ENCODE measurements at regions not wholly inside any gene's neighbourhood (a gene's known extent, or its start where the extent isn't known, plus 50 kb on each side); places are given as distances from the start of the nearest gene placed in this dataset.

DNA sequence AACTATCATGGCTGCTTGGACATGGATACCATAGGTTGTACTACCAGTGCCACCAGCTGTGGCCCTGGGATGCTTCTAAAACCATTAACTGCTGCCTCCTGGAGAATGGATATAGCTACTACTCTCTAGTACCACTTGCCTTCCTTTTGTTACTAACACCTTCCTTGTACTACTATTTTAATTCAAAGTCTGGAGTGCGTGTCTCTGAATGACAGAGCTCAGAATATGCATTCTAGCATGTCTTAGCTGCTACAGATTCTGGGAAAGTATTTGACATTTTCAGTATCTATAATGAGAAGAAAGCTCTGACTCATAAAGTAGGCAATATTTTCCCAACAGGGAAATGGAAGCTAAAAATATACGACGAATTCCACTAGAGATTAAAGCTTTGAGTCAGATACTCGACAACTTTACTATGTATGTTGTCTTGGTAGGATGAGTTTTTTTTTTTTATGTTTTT, 112.3 kb downstream of the PFDN4 start:
- WGBS = 96% methylated on average over 4 of the region's 4 CpGs

DNA sequence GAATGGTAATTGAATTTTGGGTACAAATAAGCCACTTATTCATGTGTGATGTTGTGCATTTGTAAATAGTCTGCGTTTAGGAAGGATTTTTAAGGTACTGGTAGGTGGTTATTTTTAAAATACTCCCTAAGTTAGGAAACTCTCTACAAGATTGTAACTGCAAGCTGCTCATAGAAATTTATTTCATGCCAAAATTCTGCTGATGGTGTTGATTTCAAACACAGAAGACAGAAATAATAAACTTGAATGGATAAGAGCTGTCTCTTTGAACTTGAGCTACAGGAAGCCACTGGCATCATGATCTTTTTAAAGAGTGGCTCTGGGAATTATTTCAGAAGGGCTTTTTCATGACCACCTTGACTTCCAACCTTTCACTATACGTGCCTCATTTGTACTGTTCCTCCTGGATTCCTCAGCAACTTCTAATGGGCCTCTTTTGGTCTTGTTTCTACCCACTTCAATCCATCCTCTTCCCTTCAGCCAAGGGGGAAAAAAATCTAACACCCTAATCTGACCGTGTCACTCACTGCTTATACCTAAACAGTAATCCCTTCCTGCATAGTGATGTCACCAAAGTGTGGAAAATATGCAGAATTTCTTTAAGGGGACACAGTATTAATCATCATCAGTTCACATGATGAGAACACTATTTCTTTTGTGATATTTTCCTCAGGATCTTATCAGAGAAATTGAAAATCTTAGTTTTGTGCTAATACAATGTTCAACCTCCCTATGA, 113.6 kb downstream of the PFDN4 start:
- no peak for DNase-seq (ENCODE audit: low read depth in 6 of 9, low spot score in 9 of 9)
- H3K9me3 ChIP-seq (ENCODE audit: control insufficient read depth in 2 of 2, insufficient read depth in 1 of 2, low read length in 1 of 2) = no peaks in the 10 kb centered on the region
- no peaks in the 10 kb centered on the region for H3K36me3 ChIP-seq (ENCODE audit: control insufficient read depth in 2 of 2, insufficient read depth in 2 of 2, low read length in 1 of 2)
- 79% methylated on average over 3 of the region's 3 CpGs for WGBS
- no peaks in the 10 kb centered on the region for H3K27me3 ChIP-seq (ENCODE audit: control insufficient read depth in 2 of 2, insufficient read depth in 1 of 2, low read length in 1 of 2)
- no peaks in the 10 kb centered on the region for H3K4me1 ChIP-seq (ENCODE audit: control insufficient read depth in 2 of 2, insufficient read depth in 2 of 2, low read length in 2 of 2)
- H3K27ac ChIP-seq (ENCODE audit: low read depth in 1 of 2, low read length in 1 of 2) = no peak overlapping the region
- H3K4me3 ChIP-seq (ENCODE audit: low read length in 2 of 2) = no peak overlapping the region

More for the DNA sequence above, 112.3 kb downstream of the PFDN4 start:
- Histone ChIP-seq H3K27ac (ENCODE audit: low read depth in 1 of 2, low read length in 1 of 2) (no peak overlapping the region), H3K36me3 (ENCODE audit: control insufficient read depth in 2 of 2, insufficient read depth in 2 of 2, low read length in 1 of 2) (no peaks in the 10 kb centered on the region), H3K4me3 (ENCODE audit: low read length in 2 of 2) (no peak overlapping the region), H3K4me1 (ENCODE audit: control insufficient read depth in 2 of 2, insufficient read depth in 2 of 2, low read length in 2 of 2) (no peaks in the 10 kb centered on the region), H3K27me3 (ENCODE audit: control insufficient read depth in 2 of 2, insufficient read depth in 1 of 2, low read length in 1 of 2) (no peaks in the 10 kb centered on the region), H3K9me3 (ENCODE audit: control insufficient read depth in 2 of 2, insufficient read depth in 1 of 2, low read length in 1 of 2) (no peaks in the 10 kb centered on the region)
- DNase-seq (ENCODE audit: low read depth in 6 of 9, low spot score in 9 of 9) = no peak

DNA sequence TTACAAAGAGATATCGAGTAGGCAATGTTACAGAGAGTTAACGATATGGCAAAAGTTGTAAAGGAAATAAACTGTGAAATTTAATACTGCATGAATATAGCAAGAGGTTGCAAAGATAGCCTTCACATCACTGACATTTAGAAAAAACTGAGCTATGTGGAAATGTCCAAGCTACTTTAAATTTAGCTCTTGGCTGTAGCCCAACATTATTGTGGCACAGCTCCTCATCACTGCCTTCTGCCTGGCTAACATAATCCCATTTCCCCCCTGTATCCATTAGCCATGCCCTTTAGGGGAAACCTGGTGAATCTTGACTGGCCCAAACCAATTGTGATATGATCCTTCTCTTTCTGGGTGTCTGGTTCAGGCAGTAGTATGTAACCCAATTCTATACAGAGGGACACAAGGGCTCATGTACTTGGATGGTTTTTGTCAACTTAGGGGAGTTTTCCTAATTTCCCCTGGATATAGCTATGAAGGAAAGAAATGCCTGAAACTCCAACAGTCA, 115.4 kb downstream of the PFDN4 start:
- no peaks in the 10 kb centered on the region for H3K4me1 ChIP-seq (ENCODE audit: control insufficient read depth in 2 of 2, insufficient read depth in 2 of 2, low read length in 2 of 2)
- WGBS = 87% methylated on average over 2 of the region's 2 CpGs
- H3K27me3 ChIP-seq (ENCODE audit: control insufficient read depth in 2 of 2, insufficient read depth in 1 of 2, low read length in 1 of 2) = no peaks in the 10 kb centered on the region
- no peaks in the 10 kb centered on the region for H3K36me3 ChIP-seq (ENCODE audit: control insufficient read depth in 2 of 2, insufficient read depth in 2 of 2, low read length in 1 of 2)
- H3K27ac ChIP-seq (ENCODE audit: low read depth in 1 of 2, low read length in 1 of 2) = no peak overlapping the region
- DNase-seq (ENCODE audit: low read depth in 6 of 9, low spot score in 9 of 9) = no peak
- H3K4me3 ChIP-seq (ENCODE audit: low read length in 2 of 2) = no peak overlapping the region
- no peaks in the 10 kb centered on the region for H3K9me3 ChIP-seq (ENCODE audit: control insufficient read depth in 2 of 2, insufficient read depth in 1 of 2, low read length in 1 of 2)

DNA sequence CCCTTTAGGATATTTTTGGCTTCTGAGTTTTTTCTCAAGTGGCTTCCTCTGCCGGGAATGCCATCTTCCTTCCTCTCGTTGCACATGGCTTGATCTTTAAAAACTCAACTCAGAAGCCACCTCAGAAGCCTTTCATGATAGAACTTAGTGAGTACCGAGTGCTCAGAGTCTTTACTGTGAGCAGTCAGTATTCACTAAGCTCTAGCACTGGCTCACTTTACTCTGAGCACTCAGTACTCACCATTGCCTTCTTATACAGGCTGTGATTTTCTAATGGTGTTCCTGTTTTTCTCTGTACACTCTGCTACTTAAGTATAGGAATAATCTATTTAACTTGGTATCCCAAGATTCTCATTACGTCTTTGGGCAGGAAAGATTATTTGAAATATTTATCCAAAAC, 116.2 kb downstream of the PFDN4 start:
- Histone ChIP-seq H3K9me3 (ENCODE audit: control insufficient read depth in 2 of 2, insufficient read depth in 1 of 2, low read length in 1 of 2) (no peaks in the 10 kb centered on the region), H3K4me1 (ENCODE audit: control insufficient read depth in 2 of 2, insufficient read depth in 2 of 2, low read length in 2 of 2) (no peaks in the 10 kb centered on the region), H3K36me3 (ENCODE audit: control insufficient read depth in 2 of 2, insufficient read depth in 2 of 2, low read length in 1 of 2) (no peaks in the 10 kb centered on the region), H3K4me3 (ENCODE audit: low read length in 2 of 2) (no peak overlapping the region), H3K27me3 (ENCODE audit: control insufficient read depth in 2 of 2, insufficient read depth in 1 of 2, low read length in 1 of 2) (no peaks in the 10 kb centered on the region), H3K27ac (ENCODE audit: low read depth in 1 of 2, low read length in 1 of 2) (no peak overlapping the region)
- 79% methylated on average over 4 of the region's 4 CpGs for WGBS
- DNase-seq (ENCODE audit: low read depth in 6 of 9, low spot score in 9 of 9) = no peak

DNA sequence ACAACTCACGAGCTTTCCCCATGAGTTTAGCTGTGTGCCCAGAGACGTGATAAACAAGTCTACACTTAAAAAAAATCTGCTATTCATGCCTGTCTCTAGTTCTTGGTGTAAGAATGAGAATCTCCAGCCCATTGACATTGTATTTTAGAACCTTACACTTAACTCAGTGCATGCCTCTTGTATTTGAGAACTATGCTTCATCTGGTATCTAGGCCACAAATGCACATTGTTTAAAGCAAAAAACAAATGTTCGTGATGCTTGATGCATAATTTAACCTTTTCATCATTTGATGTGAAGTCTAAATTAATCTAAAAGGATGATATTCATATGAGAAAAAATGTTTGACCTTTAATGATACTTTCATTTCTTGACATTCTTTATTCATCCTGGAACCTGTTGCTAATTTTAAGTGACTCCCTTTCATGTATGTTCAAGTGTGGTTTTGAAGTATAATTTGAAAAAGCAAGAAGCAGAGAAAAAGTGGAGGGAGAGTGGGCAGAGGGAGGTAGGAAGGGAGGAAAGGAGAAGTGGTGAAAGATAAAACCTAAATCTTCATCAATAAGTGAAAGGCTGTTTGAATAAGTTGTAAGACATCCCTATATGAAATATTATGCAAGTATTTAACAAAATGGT, 116.9 kb downstream of the PFDN4 start:
- Histone ChIP-seq H3K4me1 (ENCODE audit: control insufficient read depth in 2 of 2, insufficient read depth in 2 of 2, low read length in 2 of 2) (no peaks in the 10 kb centered on the region), H3K36me3 (ENCODE audit: control insufficient read depth in 2 of 2, insufficient read depth in 2 of 2, low read length in 1 of 2) (no peaks in the 10 kb centered on the region), H3K27ac (ENCODE audit: low read depth in 1 of 2, low read length in 1 of 2) (no peak overlapping the region), H3K9me3 (ENCODE audit: control insufficient read depth in 2 of 2, insufficient read depth in 1 of 2, low read length in 1 of 2) (no peaks in the 10 kb centered on the region), H3K27me3 (ENCODE audit: control insufficient read depth in 2 of 2, insufficient read depth in 1 of 2, low read length in 1 of 2) (no peaks in the 10 kb centered on the region), H3K4me3 (ENCODE audit: low read length in 2 of 2) (no peak overlapping the region)
- WGBS = 86% methylated on average over 3 of the region's 3 CpGs
- DNase-seq (ENCODE audit: low read depth in 6 of 9, low spot score in 9 of 9) = no peak

DNA sequence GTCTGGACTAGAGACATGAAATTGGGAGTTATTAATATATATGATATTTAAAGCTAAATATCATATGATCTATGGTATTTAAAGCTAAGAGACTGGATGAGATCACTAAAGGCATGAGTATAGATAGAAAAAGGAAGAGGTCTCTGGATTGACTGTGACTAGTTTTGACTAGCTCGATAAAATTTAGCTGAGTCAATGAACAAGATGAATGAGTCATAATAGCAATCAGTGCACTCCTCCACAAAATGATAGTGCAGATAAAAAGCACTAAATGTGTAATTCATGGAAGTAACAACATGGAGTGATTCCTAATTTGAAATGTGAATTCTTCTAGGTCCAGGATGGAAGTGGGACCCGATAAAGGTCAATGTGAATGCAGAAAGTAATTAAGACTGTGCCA, 127.4 kb downstream of the PFDN4 start:
- 97% methylated on average over 2 of the region's 2 CpGs for WGBS
- Histone ChIP-seq H3K27me3 (ENCODE audit: control insufficient read depth in 2 of 2, insufficient read depth in 1 of 2, low read length in 1 of 2) (no peaks in the 10 kb centered on the region), H3K27ac (ENCODE audit: low read depth in 1 of 2, low read length in 1 of 2) (no peak overlapping the region), H3K36me3 (ENCODE audit: control insufficient read depth in 2 of 2, insufficient read depth in 2 of 2, low read length in 1 of 2) (no peaks in the 10 kb centered on the region), H3K4me3 (ENCODE audit: low read length in 2 of 2) (no peak overlapping the region), H3K4me1 (ENCODE audit: control insufficient read depth in 2 of 2, insufficient read depth in 2 of 2, low read length in 2 of 2) (no peaks in the 10 kb centered on the region), H3K9me3 (ENCODE audit: control insufficient read depth in 2 of 2, insufficient read depth in 1 of 2, low read length in 1 of 2) (no peaks in the 10 kb centered on the region)
- no peak for DNase-seq (ENCODE audit: low read depth in 6 of 9, low spot score in 9 of 9)

DNA sequence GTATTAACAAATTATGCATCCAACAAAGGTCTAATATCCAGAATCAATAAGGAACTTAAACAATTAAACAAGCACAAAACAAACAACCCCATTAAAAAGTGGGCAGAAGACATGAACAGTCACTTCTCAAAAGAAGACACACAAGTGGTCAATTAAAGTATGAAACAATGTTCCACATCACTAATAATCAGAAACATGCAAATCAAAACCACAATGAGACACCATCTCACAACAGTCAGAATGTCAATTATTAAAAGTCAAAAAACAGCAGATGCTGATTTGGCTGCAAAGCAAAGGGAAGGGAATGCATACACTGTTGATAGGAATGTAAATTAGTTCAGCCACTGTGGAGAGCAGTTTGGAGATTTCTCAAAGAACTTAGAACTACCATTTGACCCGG, 129.3 kb downstream of the PFDN4 start:
- Histone ChIP-seq H3K27ac (ENCODE audit: low read depth in 1 of 2, low read length in 1 of 2) (no peak overlapping the region), H3K36me3 (ENCODE audit: control insufficient read depth in 2 of 2, insufficient read depth in 2 of 2, low read length in 1 of 2) (no peaks in the 10 kb centered on the region), H3K27me3 (ENCODE audit: control insufficient read depth in 2 of 2, insufficient read depth in 1 of 2, low read length in 1 of 2) (no peaks in the 10 kb centered on the region), H3K9me3 (ENCODE audit: control insufficient read depth in 2 of 2, insufficient read depth in 1 of 2, low read length in 1 of 2) (no peaks in the 10 kb centered on the region), H3K4me1 (ENCODE audit: control insufficient read depth in 2 of 2, insufficient read depth in 2 of 2, low read length in 2 of 2) (no peaks in the 10 kb centered on the region), H3K4me3 (ENCODE audit: low read length in 2 of 2) (no peak overlapping the region)
- no peak for DNase-seq (ENCODE audit: low read depth in 6 of 9, low spot score in 9 of 9)
- 98% methylated on average over 1 of the region's 1 CpG for WGBS

DNA sequence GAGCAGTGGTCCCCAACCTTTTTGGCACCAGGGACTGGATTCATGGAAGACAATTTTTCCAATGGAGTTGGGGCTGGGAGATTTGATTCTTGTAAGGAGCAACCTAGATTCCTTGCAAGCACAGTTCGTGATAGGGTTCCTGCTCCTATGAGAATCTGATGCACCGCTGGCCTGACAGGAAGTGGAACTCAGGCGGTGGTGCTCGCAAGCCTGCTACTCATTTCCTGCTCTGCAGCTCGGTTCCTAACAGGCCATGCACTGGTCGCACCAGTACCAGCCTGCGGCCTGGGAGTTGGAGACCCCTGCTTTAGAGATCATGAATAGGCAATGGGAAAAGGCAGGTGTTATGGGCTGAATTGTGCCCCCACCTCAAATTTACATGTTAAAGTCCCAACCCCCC, 131.2 kb downstream of the PFDN4 start:
- Histone ChIP-seq H3K4me3 (ENCODE audit: low read length in 2 of 2) (no peak overlapping the region), H3K27me3 (ENCODE audit: control insufficient read depth in 2 of 2, insufficient read depth in 1 of 2, low read length in 1 of 2) (no peaks in the 10 kb centered on the region), H3K27ac (ENCODE audit: low read depth in 1 of 2, low read length in 1 of 2) (no peak overlapping the region), H3K36me3 (ENCODE audit: control insufficient read depth in 2 of 2, insufficient read depth in 2 of 2, low read length in 1 of 2) (no peaks in the 10 kb centered on the region), H3K9me3 (ENCODE audit: control insufficient read depth in 2 of 2, insufficient read depth in 1 of 2, low read length in 1 of 2) (no peaks in the 10 kb centered on the region), H3K4me1 (ENCODE audit: control insufficient read depth in 2 of 2, insufficient read depth in 2 of 2, low read length in 2 of 2) (no peaks in the 10 kb centered on the region)
- 67% methylated on average over 7 of the region's 7 CpGs for WGBS
- no peak for DNase-seq (ENCODE audit: low read depth in 6 of 9, low spot score in 9 of 9)

DNA sequence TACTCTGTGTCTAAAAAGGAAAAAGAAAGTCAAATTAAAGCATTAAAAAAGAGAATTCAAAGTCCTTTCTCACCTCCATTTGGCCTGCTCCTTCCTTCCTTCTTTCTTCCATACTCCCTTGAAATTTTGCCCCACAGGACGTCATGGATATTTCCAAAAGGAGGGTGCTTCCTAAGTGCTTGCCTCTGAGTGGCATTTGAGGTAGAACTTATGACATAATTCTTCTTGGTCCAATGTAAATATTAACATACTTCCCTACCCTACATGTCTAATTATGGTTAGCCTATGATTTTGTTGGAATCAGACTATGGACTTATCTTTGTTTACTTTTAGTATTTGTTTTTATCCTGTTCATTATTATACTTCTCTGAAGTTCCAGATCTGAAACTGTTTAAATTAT, 132.3 kb downstream of the PFDN4 start:
- Histone ChIP-seq H3K27me3 (ENCODE audit: control insufficient read depth in 2 of 2, insufficient read depth in 1 of 2, low read length in 1 of 2) (no peaks in the 10 kb centered on the region), H3K4me1 (ENCODE audit: control insufficient read depth in 2 of 2, insufficient read depth in 2 of 2, low read length in 2 of 2) (no peaks in the 10 kb centered on the region), H3K9me3 (ENCODE audit: control insufficient read depth in 2 of 2, insufficient read depth in 1 of 2, low read length in 1 of 2) (no peaks in the 10 kb centered on the region), H3K27ac (ENCODE audit: low read depth in 1 of 2, low read length in 1 of 2) (no peak overlapping the region), H3K36me3 (ENCODE audit: control insufficient read depth in 2 of 2, insufficient read depth in 2 of 2, low read length in 1 of 2) (no peaks in the 10 kb centered on the region), H3K4me3 (ENCODE audit: low read length in 2 of 2) (no peak overlapping the region)
- WGBS = 69% methylated on average over 1 of the region's 1 CpG
- no peak for DNase-seq (ENCODE audit: low read depth in 6 of 9, low spot score in 9 of 9)
